ENCODE measurements at regions not wholly inside any gene's neighbourhood (a gene's known extent, or its start where the extent isn't known, plus 50 kb on each side); places are given as distances from the start of the nearest gene placed in this dataset.
"Not testable (repeated sequence)": the region's sequence is repeated elsewhere in the genome, so short reads cannot be mapped to it uniquely, and the experiment has no call there.

GRCh38 chr16:22586732-22587131 is 76.0 kb downstream of the NPIPB5 start:
- TF ChIP-seq MAX (IDR thresholded peaks at IDR 0.05; ENCODE audit: low read depth); RAD21 (IDR thresholded peaks at IDR 0.05; ENCODE audit: low read length); CTCF (IDR thresholded peaks at IDR 0.05); TCF12 (IDR thresholded peaks at IDR 0.05); GATA2 (CRISPR knock-in tag; IDR thresholded peaks at IDR 0.05); TAF1 (IDR thresholded peaks at IDR 0.05; ENCODE audit: borderline replicate concordance, low read depth, low read length); MXI1 (IDR thresholded peaks at IDR 0.05; ENCODE audit: low read depth, low read length); ELF1 (IDR thresholded peaks at IDR 0.05); GABPA (IDR thresholded peaks at IDR 0.05; ENCODE audit: low read depth); EZH2phosphoT487 (IDR thresholded peaks at IDR 0.05; ENCODE audit: borderline replicate concordance, low read depth); POLR2AphosphoS5 (IDR thresholded peaks at IDR 0.05; ENCODE audit: low read depth, low read length): not testable (repeated sequence)
- TF ChIP-seq, protein P1, sequence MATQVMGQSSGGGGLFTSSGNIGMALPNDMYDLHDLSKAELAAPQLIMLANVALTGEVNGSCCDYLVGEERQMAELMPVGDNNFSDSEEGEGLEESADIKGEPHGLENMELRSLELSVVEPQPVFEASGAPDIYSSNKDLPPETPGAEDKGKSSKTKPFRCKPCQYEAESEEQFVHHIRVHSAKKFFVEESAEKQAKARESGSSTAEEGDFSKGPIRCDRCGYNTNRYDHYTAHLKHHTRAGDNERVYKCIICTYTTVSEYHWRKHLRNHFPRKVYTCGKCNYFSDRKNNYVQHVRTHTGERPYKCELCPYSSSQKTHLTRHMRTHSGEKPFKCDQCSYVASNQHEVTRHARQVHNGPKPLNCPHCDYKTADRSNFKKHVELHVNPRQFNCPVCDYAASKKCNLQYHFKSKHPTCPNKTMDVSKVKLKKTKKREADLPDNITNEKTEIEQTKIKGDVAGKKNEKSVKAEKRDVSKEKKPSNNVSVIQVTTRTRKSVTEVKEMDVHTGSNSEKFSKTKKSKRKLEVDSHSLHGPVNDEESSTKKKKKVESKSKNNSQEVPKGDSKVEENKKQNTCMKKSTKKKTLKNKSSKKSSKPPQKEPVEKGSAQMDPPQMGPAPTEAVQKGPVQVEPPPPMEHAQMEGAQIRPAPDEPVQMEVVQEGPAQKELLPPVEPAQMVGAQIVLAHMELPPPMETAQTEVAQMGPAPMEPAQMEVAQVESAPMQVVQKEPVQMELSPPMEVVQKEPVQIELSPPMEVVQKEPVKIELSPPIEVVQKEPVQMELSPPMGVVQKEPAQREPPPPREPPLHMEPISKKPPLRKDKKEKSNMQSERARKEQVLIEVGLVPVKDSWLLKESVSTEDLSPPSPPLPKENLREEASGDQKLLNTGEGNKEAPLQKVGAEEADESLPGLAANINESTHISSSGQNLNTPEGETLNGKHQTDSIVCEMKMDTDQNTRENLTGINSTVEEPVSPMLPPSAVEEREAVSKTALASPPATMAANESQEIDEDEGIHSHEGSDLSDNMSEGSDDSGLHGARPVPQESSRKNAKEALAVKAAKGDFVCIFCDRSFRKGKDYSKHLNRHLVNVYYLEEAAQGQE (IDR thresholded peaks at IDR 0.05; ENCODE audit: low read depth, low read length), result not testable (repeated sequence)

Measured in SK-N-SH (cell line).